Tibial nerve (tissue), 4 donors: ENCODE measurements at regions not wholly inside any gene's neighbourhood (a gene's known extent, or its start where the extent isn't known, plus 50 kb on each side); places are given as distances from the start of the nearest gene placed in this dataset.
A peak's percentile ranks its signal among the peaks of the same experiment; 100 is the strongest.

Source experiments
- CTCF ChIP-seq, 5 experiments: fragments of 200-600 bp in 3 of 5; fragments of 450-650 bp in 2 of 5; sonication (generic) in 3 of 5; IDR thresholded peaks; one replicate each; pipeline ENCODE4 v1.5.1; 2016 to 2019; ENCODE audit warnings: antibody characterized with exemption in 5 of 5, mild to moderate bottlenecking in 3 of 5, moderate library complexity in 2 of 5
- EP300 ChIP-seq, 2 donors: sonication (generic); formaldehyde crosslinking; IDR thresholded peaks; one replicate each; pipeline ENCODE4 v1.6.1; 2017; ENCODE audit warnings: antibody characterized with exemption in 2 of 2, mild to moderate bottlenecking in 1 of 2

GRCh38 chrY:7467796-7468520 lies 556.4 kb upstream of the AMELY start:
- TF ChIP-seq CTCF (IDR thresholded peaks at IDR 0.05) (no peak), EP300 (IDR thresholded peaks at IDR 0.05) (peak in 1 of 2 donors; percentile 50)
